Motor neuron (in vitro differentiated cells): ENCODE measurements at regions not wholly inside any gene's neighbourhood (a gene's known extent, or its start where the extent isn't known, plus 50 kb on each side); places are given as distances from the start of the nearest gene placed in this dataset.
"Not testable (repeated sequence)": the region's sequence is repeated elsewhere in the genome, so short reads cannot be mapped to it uniquely, and the experiment has no call there.

Source experiments
- ATAC-seq, 8 experiments: fragments of 200-7000 bp; cut with Tn5 transposase; replicated peaks in 6 of 8; 2 replicates each; pipeline ENCODE4 v1.8.0; 2021; ENCODE audit warnings: mild to moderate bottlenecking in 8 of 8, moderate library complexity in 8 of 8
- H3K27ac ChIP-seq, 2 donors: fragments of 250-450 bp; sonication (Bioruptor Pico); 2 replicates each; pipeline ENCODE4 v1.9.0; 2021; ENCODE audit warnings: antibody characterized with exemption in 2 of 2, mild to moderate bottlenecking in 2 of 2, moderate library complexity in 1 of 2
- H3K4me1 ChIP-seq, 2 donors: fragments of 250-450 bp; sonication (Bioruptor Pico); replicated peaks in 1 of 2; 2 replicates each; pipeline ENCODE4 v1.6.1; 2021; ENCODE audit warnings: antibody characterized with exemption in 2 of 2, mild to moderate bottlenecking in 2 of 2, moderate library complexity in 1 of 2
- H3K4me3 ChIP-seq, 5 donors: fragments of 250-450 bp; sonication (Bioruptor Pico); 2 replicates each; pipeline ENCODE4 v1.9.0; 2021; ENCODE audit warnings: antibody characterized with exemption in 5 of 5, mild to moderate bottlenecking in 5 of 5, moderate library complexity in 4 of 5
- WGBS, 10 experiments: fragments of 450-650 bp; shearing (Covaris generic); methylation state at CpG; one replicate each; pipeline ENCODE4 v1.0.0; 2022; 5-methylcytosine and 5-hydroxymethylcytosine counted together
- in situ Hi-C, 9 experiments: fragments of 400-800 bp; cut with MboI; loops; one replicate each; pipeline ENCODE4 v1.15.0; 2021; ENCODE audit warnings: low sequenced_read_pairs in 9 of 9, low pct_unique_long_range_greater_than_20kb in 2 of 9; ENCODE audit not compliant: unreplicated experiment in 9 of 9

DNA sequence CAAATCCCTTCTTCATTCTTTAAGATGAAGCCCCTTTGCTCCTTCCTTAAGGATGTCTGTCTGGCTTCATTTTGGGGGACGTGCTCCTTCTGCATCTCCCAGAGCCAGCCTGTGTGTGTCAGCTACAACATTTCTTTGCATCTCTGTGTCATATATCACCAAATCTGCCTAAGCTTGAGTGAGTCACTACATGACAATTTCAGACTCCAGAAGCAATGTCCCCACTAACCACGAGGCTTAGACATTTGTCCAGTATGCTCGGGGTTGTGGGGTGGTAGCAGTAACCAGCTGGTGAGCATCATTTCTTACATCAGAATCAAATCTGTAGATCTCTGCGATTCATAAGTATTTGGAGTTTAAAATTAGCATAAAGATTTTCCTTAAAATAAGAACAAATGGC is 54.1 kb upstream of the USP14 start:
- WGBS, 10 experiments, result 0 to 83% (median 72%) methylated on average over 1 to 2 of the region's 4 CpGs; no CpG with 5 or more reads in 6 of the 10 experiments
- ATAC-seq, H3K27ac ChIP-seq, in situ Hi-C loops, H3K4me3 ChIP-seq: not testable (repeated sequence)
- H3K4me1 ChIP-seq, result peaks cover under 1 to 11% of the 10 kb centered on the region in 2 donors

GRCh38 chr18:105161-106053 is 53.0 kb upstream of the USP14 start:
- ATAC-seq, result peak; percentile 9 to 92 (median 89)
- H3K4me3 ChIP-seq, in situ Hi-C loops, H3K27ac ChIP-seq: not testable (repeated sequence)
- WGBS, 10 experiments, result 88 to 100% (median 97%) methylated on average over 1 to 3 of the region's 7 CpGs; no CpG with 5 or more reads in 6 of the 10 experiments
- H3K4me1 ChIP-seq, result peaks cover 2 to 14% of the 10 kb centered on the region in 2 donors

DNA sequence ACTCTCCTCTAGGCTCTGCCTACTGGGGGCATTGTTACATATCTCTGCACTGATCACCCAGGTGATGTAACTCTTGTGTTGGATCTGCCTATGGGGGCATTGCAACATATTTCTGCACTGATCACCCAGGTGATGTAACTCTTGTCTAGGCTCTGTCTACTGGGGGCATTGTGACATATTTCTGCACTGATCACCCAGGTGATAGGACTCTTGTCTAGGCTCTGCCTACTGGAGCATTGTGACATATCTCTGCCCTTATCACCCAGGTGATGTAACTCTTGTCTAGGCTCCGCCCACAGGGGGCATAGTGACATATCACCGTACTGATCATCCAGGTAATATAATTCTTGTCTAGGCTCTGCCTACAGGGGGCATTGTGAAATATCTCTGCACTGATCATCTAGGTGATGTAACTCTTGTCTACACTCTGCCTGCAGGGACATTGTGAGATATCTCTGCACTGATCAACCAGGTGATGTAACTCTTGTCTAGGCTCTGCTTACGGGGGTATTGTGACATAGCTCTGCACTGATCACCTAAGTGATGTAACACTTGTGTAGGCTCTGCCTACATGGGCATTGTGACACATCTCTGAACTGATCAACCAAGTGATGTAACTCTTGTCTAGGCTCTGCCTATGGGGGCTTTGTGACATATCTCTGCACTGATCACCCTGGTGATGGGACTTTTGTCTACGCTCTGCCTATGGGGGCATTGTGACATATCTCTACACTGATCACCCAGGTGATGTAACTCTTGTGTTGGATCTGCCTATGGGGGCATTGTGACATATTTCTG is 52.1 kb upstream of the USP14 start:
- in situ Hi-C loops, H3K4me3 ChIP-seq: not testable (repeated sequence)
- ATAC-seq, result peak in 4 of 8 experiments; percentile 10 to 29 (median 24)
- 40 to 100% (median 69%) methylated on average over 1 of the region's 4 CpGs; no CpG with 5 or more reads in 4 of the 10 experiments for WGBS, 10 experiments
- peak overlapping the region in 1 of 2 donors; percentile 27 for H3K27ac ChIP-seq
- peaks cover 2 to 20% of the 10 kb centered on the region in 2 donors for H3K4me1 ChIP-seq

DNA sequence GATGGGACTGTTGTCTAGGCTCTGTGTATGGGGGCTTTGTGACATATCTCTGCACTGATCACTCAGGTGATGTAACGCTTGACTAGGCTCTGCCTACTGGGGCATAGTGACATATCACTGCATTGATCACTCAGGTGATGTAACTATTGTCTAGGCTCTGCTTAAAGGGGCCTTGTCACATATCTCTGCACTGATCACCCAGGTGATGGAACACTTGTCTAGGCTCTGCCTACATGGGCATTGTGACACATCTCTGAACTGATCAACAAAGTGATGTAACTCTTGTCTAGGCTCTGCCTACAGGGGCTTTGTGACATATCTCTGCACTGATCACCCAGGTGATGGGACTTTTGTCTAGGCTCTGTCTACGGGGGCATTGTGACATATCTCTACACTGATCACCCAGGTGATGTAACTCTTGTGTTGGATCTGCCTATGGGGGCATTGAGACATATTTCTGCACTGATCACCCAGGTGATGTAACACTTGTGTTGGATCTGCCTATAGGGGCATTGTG is 51.4 kb upstream of the USP14 start:
- H3K4me3 ChIP-seq, ATAC-seq, in situ Hi-C loops: not testable (repeated sequence)
- H3K27ac ChIP-seq, result peak overlapping the region in 1 of 2 donors; percentile 27
- H3K4me1 ChIP-seq, result peaks cover 2 to 20% of the 10 kb centered on the region in 2 donors
- 0 to 50% (median 35%) methylated on average over 1 to 2 of the region's 2 CpGs for WGBS, 10 experiments

GRCh38 chr18:107464-107863 is 50.9 kb upstream of the USP14 start:
- H3K4me3 ChIP-seq, in situ Hi-C loops, ATAC-seq: not testable (repeated sequence)
- H3K27ac ChIP-seq, result peak overlapping the region in 1 of 2 donors; percentile 27
- peaks cover 2 to 20% of the 10 kb centered on the region in 2 donors for H3K4me1 ChIP-seq
- WGBS, 10 experiments, result 15 to 46% (median 31%) methylated on average over 2 to 5 of the region's 5 CpGs

- in situ Hi-C loops, H3K4me3 ChIP-seq, H3K27ac ChIP-seq: not testable (repeated sequence)
- peaks cover 2 to 20% of the 10 kb centered on the region in 2 donors for H3K4me1 ChIP-seq
- ATAC-seq, result peak in 3 of 8 experiments; percentile 12 to 26 (median 15)
- 10 to 39% (median 17%) methylated on average over 2 to 3 of the region's 3 CpGs for WGBS, 10 experiments
Observed at GRCh38 chr18:107947-108664, 50.3 kb upstream of the USP14 start.
